GM18861 (cell line): ENCODE measurements at regions not wholly inside any gene's neighbourhood (a gene's known extent, or its start where the extent isn't known, plus 50 kb on each side); places are given as distances from the start of the nearest gene placed in this dataset.
"Not testable (repeated sequence)": the region's sequence is repeated elsewhere in the genome, so short reads cannot be mapped to it uniquely, and the experiment has no call there.

Source experiments
- ATAC-seq: cut with Tn5 transposase; IDR thresholded peaks from one replicate; pipeline ENCODE4 v1.9.1; 2021; ENCODE audit not compliant: unreplicated experiment

GRCh38 chr2:65622499-65622898 lies 190.1 kb upstream of the SPRED2 start:
- ATAC-seq: no peak

GRCh38 chr2:65620524-65620923 lies 188.1 kb upstream of the SPRED2 start:
- ATAC-seq: no peak

GRCh38 chr2:65620026-65620425 lies 187.6 kb upstream of the SPRED2 start:
- no peak for ATAC-seq

GRCh38 chr2:65615602-65616001 lies 183.2 kb upstream of the SPRED2 start:
- no peak for ATAC-seq

GRCh38 chr2:65613968-65614555 lies 181.7 kb upstream of the SPRED2 start:
- ATAC-seq: no peak

GRCh38 chr2:65611488-65611887 lies 179.1 kb upstream of the SPRED2 start:
- no peak for ATAC-seq

- no peak for ATAC-seq
These were observed 176.5 kb upstream of the SPRED2 start for GRCh38 chr2:65608916-65609315.

- no peak for ATAC-seq
These were observed 176.1 kb upstream of the SPRED2 start for GRCh38 chr2:65608466-65608865.

- ATAC-seq: no peak
These were observed 175.4 kb upstream of the SPRED2 start for GRCh38 chr2:65607662-65608305.

GRCh38 chr2:65605743-65606058 lies 173.3 kb upstream of the SPRED2 start:
- no peak for ATAC-seq

- ATAC-seq: no peak
These were observed 172.8 kb upstream of the SPRED2 start for GRCh38 chr2:65605058-65605742.

- ATAC-seq: no peak
These were observed 171.8 kb upstream of the SPRED2 start for GRCh38 chr2:65604246-65604645.

- no peak for ATAC-seq
These were observed 170.3 kb upstream of the SPRED2 start for GRCh38 chr2:65602603-65603235.

- not testable (repeated sequence) for ATAC-seq
These were observed 168.5 kb upstream of the SPRED2 start for GRCh38 chr2:65600871-65601270.

GRCh38 chr2:65600351-65600750 lies 168.0 kb upstream of the SPRED2 start:
- ATAC-seq: not testable (repeated sequence)

- ATAC-seq: no peak
These were observed 167.3 kb upstream of the SPRED2 start for GRCh38 chr2:65599693-65600092.

- ATAC-seq: no peak
These were observed 166.6 kb upstream of the SPRED2 start for GRCh38 chr2:65598996-65599395.

GRCh38 chr2:65598264-65598663 lies 165.9 kb upstream of the SPRED2 start:
- ATAC-seq: no peak

- ATAC-seq: no peak
These were observed 163.2 kb upstream of the SPRED2 start for GRCh38 chr2:65595630-65596029.

GRCh38 chr2:65594150-65594549 lies 161.8 kb upstream of the SPRED2 start:
- no peak for ATAC-seq

GRCh38 chr2:65589667-65590066 lies 157.3 kb upstream of the SPRED2 start:
- no peak for ATAC-seq

- no peak for ATAC-seq
These were observed 155.4 kb upstream of the SPRED2 start for GRCh38 chr2:65587779-65588178.
